SK-N-SH treated with all-trans-retinoic acid at 6 μM for 48 hours (cell line): ENCODE measurements at regions not wholly inside any gene's neighbourhood (a gene's known extent, or its start where the extent isn't known, plus 50 kb on each side); places are given as distances from the start of the nearest gene placed in this dataset.

Experiments
- ARNTL ChIP-seq: fragments of 450-650 bp; formaldehyde crosslinking; IDR thresholded peaks from 2 replicates; pipeline ENCODE4 v1.5.0; 2020; ENCODE audit warnings: low read depth, mild to moderate bottlenecking, moderate library complexity, borderline replicate concordance
- CREB5 ChIP-seq: fragments of 250-450 bp; sonication (Bioruptor Pico); IDR thresholded peaks from 2 replicates; pipeline ENCODE4 v1.5.1; 2020; ENCODE audit warnings: low read depth, mild to moderate bottlenecking, moderate library complexity
- CSDC2 ChIP-seq: fragments of 250-450 bp; sonication (Bioruptor Pico); IDR thresholded peaks from 2 replicates; pipeline ENCODE4 v1.5.0; 2020; ENCODE audit warnings: mild to moderate bottlenecking, moderate library complexity
- CSRNP3 ChIP-seq: fragments of 250-450 bp; sonication (Bioruptor Pico); IDR thresholded peaks from 2 replicates; pipeline ENCODE4 v1.5.1; 2021; ENCODE audit warnings: mild to moderate bottlenecking, moderate library complexity
- ESRRG ChIP-seq: fragments of 250-450 bp; sonication (Bioruptor Pico); IDR thresholded peaks from 2 replicates; pipeline ENCODE4 v1.6.1; 2021; ENCODE audit warnings: mild to moderate bottlenecking
- PATZ1 ChIP-seq: fragments of 250-450 bp; sonication (Bioruptor Pico); IDR thresholded peaks from 2 replicates; pipeline ENCODE4 v1.8.0; 2020; ENCODE audit warnings: mild to moderate bottlenecking, moderate library complexity, borderline replicate concordance
- POU6F1 ChIP-seq: fragments of 250-450 bp; sonication (Bioruptor Pico); IDR thresholded peaks from 2 replicates; pipeline ENCODE4 v1.8.0; 2021; ENCODE audit warnings: low read depth, mild to moderate bottlenecking, moderate library complexity, borderline replicate concordance
- PPARA ChIP-seq: fragments of 250-450 bp; sonication (Bioruptor Pico); IDR thresholded peaks from 2 replicates; pipeline ENCODE4 v1.5.0; 2020; ENCODE audit warnings: mild to moderate bottlenecking, borderline replicate concordance
- RARB ChIP-seq: fragments of 250-450 bp; sonication (Bioruptor Pico); IDR thresholded peaks from 2 replicates; pipeline ENCODE4 v1.8.0; 2021; ENCODE audit warnings: mild to moderate bottlenecking, moderate library complexity
- SNAI2 ChIP-seq: fragments of 250-450 bp; sonication (Bioruptor Pico); IDR thresholded peaks from 2 replicates; pipeline ENCODE4 v1.5.0; 2020; ENCODE audit warnings: mild to moderate bottlenecking, moderate library complexity
- TSHZ2 ChIP-seq: fragments of 250-450 bp; sonication (Bioruptor Pico); IDR thresholded peaks from 2 replicates; pipeline ENCODE4 v1.5.0; 2020; ENCODE audit warnings: mild to moderate bottlenecking, moderate library complexity
- ZFP3 ChIP-seq: fragments of 250-450 bp; sonication (Bioruptor Pico); IDR thresholded peaks from 2 replicates; pipeline ENCODE4 v1.5.0; 2020; ENCODE audit warnings: mild to moderate bottlenecking, moderate library complexity
- ZNF70 ChIP-seq: fragments of 450-650 bp; formaldehyde crosslinking; IDR thresholded peaks from 2 replicates; pipeline ENCODE4 v1.5.0; 2020; ENCODE audit warnings: mild to moderate bottlenecking, moderate library complexity

GRCh38 chr5:162824360-162824759 lies 613.0 kb upstream of the CCNG1 start:
- no peak for TF ChIP-seq PPARA (CRISPR knock-in tag)
- TF ChIP-seq RARB (CRISPR knock-in tag) = no peak
- TF ChIP-seq POU6F1 (CRISPR knock-in tag) = no peak
- no peak for TF ChIP-seq CSRNP3
- no peak for TF ChIP-seq ARNTL (CRISPR knock-in tag)
- no peak for TF ChIP-seq TSHZ2 (CRISPR knock-in tag)
- no peak for TF ChIP-seq ZFP3 (CRISPR knock-in tag)
- TF ChIP-seq ZNF70 (CRISPR knock-in tag) = no peak
- TF ChIP-seq ESRRG (CRISPR knock-in tag) = no peak
- no peak for TF ChIP-seq CSDC2 (CRISPR knock-in tag)
- no peak for TF ChIP-seq PATZ1
- TF ChIP-seq SNAI2 (CRISPR knock-in tag) = no peak
- no peak for TF ChIP-seq CREB5 (CRISPR knock-in tag)
